Suprapubic skin (tissue), 4 donors: ENCODE measurements at regions not wholly inside any gene's neighbourhood (a gene's known extent, or its start where the extent isn't known, plus 50 kb on each side); places are given as distances from the start of the nearest gene placed in this dataset.
"Not testable (repeated sequence)": the region's sequence is repeated elsewhere in the genome, so short reads cannot be mapped to it uniquely, and the experiment has no call there.

Experiments used
- DNase-seq, 2 donors: peaks; one replicate each; pipeline ENCODE4 v3.0.0-alpha.2; 2019; ENCODE audit warnings: low spot score in 2 of 2
- H3K27ac ChIP-seq: fragments of 200-600 bp; sonication (generic); one replicate; pipeline ENCODE4 v1.5.1; 2019
- H3K27me3 ChIP-seq: fragments of 200-600 bp; sonication (generic); one replicate; pipeline ENCODE4 v1.5.1; 2019
- H3K36me3 ChIP-seq: fragments of 200-600 bp; sonication (generic); one replicate; pipeline ENCODE4 v1.5.1; 2019
- H3K4me1 ChIP-seq: fragments of 200-600 bp; sonication (generic); one replicate; pipeline ENCODE4 v1.5.1; 2019
- H3K4me3 ChIP-seq: fragments of 200-600 bp; sonication (generic); one replicate; pipeline ENCODE4 v1.5.1; 2019; ENCODE audit warnings: mild to moderate bottlenecking
- H3K9me3 ChIP-seq: fragments of 200-600 bp; sonication (generic); one replicate; pipeline ENCODE4 v1.5.1; 2019
- CTCF ChIP-seq, 2 donors: fragments of 200-600 bp in 1 of 2; fragments of 450-650 bp in 1 of 2; sonication (generic) in 1 of 2; IDR thresholded peaks; one replicate each; pipeline ENCODE4 v1.5.1; 2016 to 2019; ENCODE audit warnings: antibody characterized with exemption in 2 of 2, mild to moderate bottlenecking in 1 of 2, moderate library complexity in 1 of 2
- EP300 ChIP-seq: sonication (generic); formaldehyde crosslinking; IDR thresholded peaks from one replicate; pipeline ENCODE4 v1.6.1; 2017; ENCODE audit warnings: antibody characterized with exemption
- POLR2A ChIP-seq, 2 donors: fragments of 450-650 bp; IDR thresholded peaks; one replicate each; pipeline ENCODE4 v1.6.1; 2017; ENCODE audit warnings: antibody characterized with exemption in 2 of 2, mild to moderate bottlenecking in 2 of 2, moderate library complexity in 2 of 2
- POLR2AphosphoS5 ChIP-seq, 3 donors: sonication (generic); formaldehyde crosslinking; IDR thresholded peaks; one replicate each; pipeline ENCODE4 v1.6.1; 2017; ENCODE audit warnings: antibody characterized with exemption in 3 of 3
- WGBS: methylation state at CpG from one replicate; pipeline ENCODE4 v1.1.5; 2018; 5-methylcytosine and 5-hydroxymethylcytosine counted together

- Histone ChIP-seq H3K9me3 (no peaks in the 10 kb centered on the region), H3K4me1 (no peaks in the 10 kb centered on the region), H3K36me3 (no peaks in the 10 kb centered on the region), H3K27me3 (no peaks in the 10 kb centered on the region), H3K4me3 (no peak overlapping the region), H3K27ac (no peak overlapping the region)
- DNase-seq: no peak
- TF ChIP-seq EP300 (no peak), POLR2A (IDR thresholded peaks at IDR 0.05) (no peak), CTCF (IDR thresholded peaks at IDR 0.05) (no peak), POLR2AphosphoS5 (IDR thresholded peaks at IDR 0.05) (no peak)
- 94% methylated on average over 8 of the region's 8 CpGs for whole genome bisulfite sequencing
Observed at GRCh38 chrX:43277879-43278278, 378.2 kb upstream of the MAOA start.

- H3K27me3 ChIP-seq: no peaks in the 10 kb centered on the region
- no peaks in the 10 kb centered on the region for H3K9me3 ChIP-seq
- H3K27ac ChIP-seq: no peak overlapping the region
- no peaks in the 10 kb centered on the region for H3K4me1 ChIP-seq
- no peaks in the 10 kb centered on the region for H3K36me3 ChIP-seq
- TF ChIP-seq EP300 (no peak), POLR2AphosphoS5 (IDR thresholded peaks at IDR 0.05) (no peak)
- H3K4me3 ChIP-seq: no peak overlapping the region
- WGBS: 99% methylated on average over 10 of the region's 19 CpGs
- DNase-seq: no peak
Observed at GRCh38 chrX:43278440-43278839, 377.7 kb upstream of the MAOA start.

DNA sequence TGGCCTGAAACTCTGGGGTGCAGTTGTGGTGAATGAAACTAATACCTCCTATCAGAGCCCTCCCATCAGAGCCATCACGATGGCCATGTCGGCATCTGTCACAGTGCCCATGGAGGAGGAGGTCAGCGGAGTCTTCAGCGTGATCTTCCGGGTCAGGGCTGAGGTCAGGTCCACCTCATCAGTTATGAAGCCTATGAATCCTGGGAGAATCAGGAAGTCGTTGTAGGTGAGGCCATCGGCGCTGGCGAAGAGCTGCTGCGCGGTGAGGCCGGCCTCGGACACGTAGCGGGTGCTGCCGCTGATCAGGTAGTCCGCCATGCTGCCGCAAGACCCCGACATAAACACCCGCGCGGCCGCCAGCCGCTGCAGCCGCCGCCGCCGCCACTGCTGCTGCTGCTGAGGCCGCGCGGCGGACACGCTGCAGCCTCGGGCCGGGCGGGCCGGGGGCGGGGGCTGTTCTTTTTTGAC lies 376.7 kb upstream of the MAOA start:
- H3K27ac ChIP-seq: no peak overlapping the region
- H3K4me3 ChIP-seq: no peak overlapping the region
- no peaks in the 10 kb centered on the region for H3K36me3 ChIP-seq
- no peaks in the 10 kb centered on the region for H3K27me3 ChIP-seq
- 83% methylated on average over 27 of the region's 38 CpGs for WGBS
- TF ChIP-seq POLR2A (IDR thresholded peaks at IDR 0.05): no peak
- no peaks in the 10 kb centered on the region for H3K9me3 ChIP-seq
- H3K4me1 ChIP-seq: no peaks in the 10 kb centered on the region
- no peak for DNase-seq

DNA sequence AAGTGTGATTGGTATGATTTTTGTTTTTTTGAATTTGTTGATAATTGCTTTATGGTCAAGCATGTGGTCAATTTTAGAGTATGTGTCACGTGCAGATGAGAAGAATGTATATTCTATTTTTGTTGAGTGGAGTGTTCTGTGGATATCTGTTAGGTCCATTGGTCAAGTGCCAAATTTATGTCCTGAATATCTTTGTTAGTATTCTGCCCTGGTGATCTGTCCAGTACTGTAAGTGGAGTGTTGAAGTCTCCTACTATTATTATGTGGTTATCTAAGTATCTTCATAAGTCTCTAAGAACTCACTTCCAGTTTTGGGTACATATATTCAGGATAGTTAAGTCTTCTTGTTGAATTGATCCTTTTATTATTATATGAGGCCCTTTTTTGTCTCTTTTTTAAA lies 372.9 kb upstream of the MAOA start:
- TF ChIP-seq POLR2A (IDR thresholded peaks at IDR 0.05): no peak
- TF ChIP-seq CTCF (IDR thresholded peaks at IDR 0.05): no peak

DNA sequence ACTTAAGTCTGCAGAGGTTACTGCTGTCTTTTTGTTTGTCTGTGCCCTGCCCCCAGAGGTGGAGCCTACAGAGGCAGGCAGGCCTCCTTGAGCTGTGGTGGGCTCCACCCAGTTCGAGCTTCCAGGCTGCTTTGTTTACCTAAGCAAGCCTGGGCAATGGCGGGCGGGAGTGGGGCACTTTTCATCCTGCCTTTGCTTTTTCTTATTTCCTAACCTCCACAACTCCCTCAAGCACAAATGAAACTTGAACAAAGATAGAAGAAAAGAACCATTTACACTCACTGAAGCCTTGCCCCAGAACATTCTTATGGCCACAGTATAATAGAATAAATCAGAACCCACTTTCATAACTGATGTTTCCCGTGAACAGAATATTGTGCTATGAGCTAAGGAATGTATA lies 344.5 kb upstream of the MAOA start:
- not testable (repeated sequence) for H3K4me1 ChIP-seq, H3K27ac ChIP-seq, H3K27me3 ChIP-seq, H3K9me3 ChIP-seq, DNase-seq, H3K36me3 ChIP-seq, H3K4me3 ChIP-seq
- WGBS: 35% methylated on average over 4 of the region's 4 CpGs

More for the DNA sequence above, 372.9 kb upstream of the MAOA start:
- Histone ChIP-seq H3K27ac (no peak overlapping the region), H3K4me1 (no peaks in the 10 kb centered on the region), H3K4me3 (no peak overlapping the region), H3K27me3 (no peaks in the 10 kb centered on the region), H3K36me3 (no peaks in the 10 kb centered on the region), H3K9me3 (no peaks in the 10 kb centered on the region)
- DNase-seq: no peak
- WGBS: 61% methylated on average over 1 of the region's 1 CpG

DNA sequence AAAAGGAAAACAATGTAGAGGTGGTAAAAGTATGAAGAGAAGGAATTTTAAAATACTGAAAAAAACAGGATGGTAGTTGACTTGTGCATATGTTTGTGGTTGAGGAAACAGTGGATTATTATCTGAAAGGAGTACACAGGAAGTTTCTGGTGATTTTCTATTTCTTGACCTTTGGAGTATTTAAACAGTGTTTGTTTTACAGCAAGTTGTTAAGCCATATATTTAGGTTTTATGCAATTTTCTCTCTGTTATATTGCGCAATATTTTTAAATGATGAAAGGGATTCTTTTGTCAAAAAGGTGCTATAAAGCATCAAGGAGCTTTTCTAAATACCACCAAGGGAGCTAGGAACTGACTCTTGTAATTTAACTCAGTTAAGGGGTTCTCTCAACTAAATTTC lies 343.1 kb upstream of the MAOA start:
- Histone ChIP-seq H3K9me3 (no peaks in the 10 kb centered on the region), H3K27ac (no peak overlapping the region), H3K36me3 (no peaks in the 10 kb centered on the region), H3K27me3 (no peaks in the 10 kb centered on the region), H3K4me1 (peaks cover 4% of the 10 kb centered on the region), H3K4me3 (no peak overlapping the region)
- whole genome bisulfite sequencing: 94% methylated on average over 1 of the region's 1 CpG
- no peak for DNase-seq
- no peak for TF ChIP-seq CTCF (IDR thresholded peaks at IDR 0.05)
- TF ChIP-seq EP300: no peak
- no peak for TF ChIP-seq POLR2AphosphoS5 (IDR thresholded peaks at IDR 0.05)
- no peak for TF ChIP-seq POLR2A (IDR thresholded peaks at IDR 0.05)

DNA sequence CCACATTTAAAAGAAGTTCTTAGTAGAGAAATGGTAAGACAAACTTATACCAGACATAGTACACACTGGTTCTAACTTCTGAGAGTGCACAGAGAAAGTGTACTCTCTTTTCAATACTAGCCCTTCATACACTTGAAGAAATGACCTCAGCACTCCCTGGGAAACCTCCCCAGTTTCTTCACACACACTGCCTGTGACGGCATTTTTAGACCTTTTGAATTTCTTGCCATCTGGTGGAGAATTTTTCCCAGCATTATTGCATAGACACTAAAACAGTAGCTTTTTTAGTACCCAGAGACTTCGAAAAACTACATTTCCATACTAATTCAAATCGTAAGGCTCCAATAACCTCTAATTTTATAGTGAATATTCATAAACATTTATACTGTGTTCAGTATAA lies 341.6 kb upstream of the MAOA start:
- Histone ChIP-seq H3K27me3 (no peaks in the 10 kb centered on the region), H3K4me3 (no peak overlapping the region), H3K4me1 (peaks cover 4% of the 10 kb centered on the region), H3K36me3 (no peaks in the 10 kb centered on the region), H3K27ac (no peak overlapping the region), H3K9me3 (no peaks in the 10 kb centered on the region)
- DNase-seq: no peak
- 70% methylated on average over 3 of the region's 3 CpGs for WGBS
- TF ChIP-seq POLR2A (IDR thresholded peaks at IDR 0.05): no peak
- no peak for TF ChIP-seq EP300
- TF ChIP-seq POLR2AphosphoS5 (IDR thresholded peaks at IDR 0.05): no peak
- no peak for TF ChIP-seq CTCF (IDR thresholded peaks at IDR 0.05)
